ENCODE measurements at regions not wholly inside any gene's neighbourhood (a gene's known extent, or its start where the extent isn't known, plus 50 kb on each side); places are given as distances from the start of the nearest gene placed in this dataset.

GRCh38 chrX:69303231-69303630 lies 138.0 kb upstream of the PJA1 start:
- H3K4me1 ChIP-seq: no peaks in the 10 kb centered on the region
- intact Hi-C loops (cut with DNase I): no loop called here

DNA sequence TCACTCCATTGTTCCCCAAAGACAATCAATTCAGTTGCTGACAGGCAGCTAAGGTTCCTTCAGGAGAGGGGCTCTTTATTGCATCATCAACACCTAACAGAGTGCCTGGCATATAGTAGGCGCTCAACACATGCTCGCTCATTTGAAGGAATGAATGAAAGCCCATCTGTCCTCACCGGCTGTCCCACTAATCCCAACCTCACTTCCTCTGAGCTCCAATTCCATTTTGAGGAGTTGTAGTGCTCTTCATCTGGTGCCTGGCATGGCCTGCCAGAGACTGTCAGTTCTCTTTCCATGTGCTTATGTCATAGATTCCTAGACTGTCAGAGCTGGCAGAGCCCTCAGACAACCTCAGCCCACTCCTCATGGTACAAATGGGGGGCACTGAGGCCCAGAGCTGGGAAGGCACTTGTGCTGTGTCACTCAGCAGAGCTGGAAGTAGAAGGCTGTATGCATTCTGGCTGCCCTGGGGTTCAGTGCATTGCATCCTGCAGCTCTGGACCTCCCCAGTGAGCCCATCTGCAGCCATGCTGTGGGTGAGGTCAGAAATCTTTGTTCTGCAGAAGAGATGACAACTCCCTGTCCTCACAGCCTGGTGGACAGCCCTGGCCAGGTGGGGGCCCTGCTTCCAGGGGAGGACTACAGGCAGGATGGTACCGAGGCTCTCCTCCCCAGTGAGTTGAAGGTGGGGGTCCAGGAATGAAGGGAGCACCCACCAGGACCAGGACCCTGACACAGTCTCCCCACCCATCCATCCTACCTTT lies 134.9 kb upstream of the PJA1 start:
- H3K36me3 ChIP-seq: no peaks in the 10 kb centered on the region
- intact Hi-C loops (cut with DNase I): no loop called here
- TF ChIP-seq CTCF (IDR thresholded peaks at IDR 0.05): no peak
- ATAC-seq: no peak
- H3K27ac ChIP-seq: no peak overlapping the region
- H3K4me3 ChIP-seq: no peak overlapping the region
- no peaks in the 10 kb centered on the region for H3K27me3 ChIP-seq
- DNase-seq: no peak
- H3K9me3 ChIP-seq: no peaks in the 10 kb centered on the region
- no peaks in the 10 kb centered on the region for H3K4me1 ChIP-seq

More at GRCh38 chrX:69303231-69303630, 138.0 kb upstream of the PJA1 start:
- H3K27me3 ChIP-seq: no peaks in the 10 kb centered on the region
- DNase-seq: no peak
- no peak for ATAC-seq
- H3K4me3 ChIP-seq: no peak overlapping the region
- no peak overlapping the region for H3K27ac ChIP-seq
- TF ChIP-seq CTCF (IDR thresholded peaks at IDR 0.05): no peak
- H3K36me3 ChIP-seq: no peaks in the 10 kb centered on the region
- H3K9me3 ChIP-seq: no peaks in the 10 kb centered on the region

DNA sequence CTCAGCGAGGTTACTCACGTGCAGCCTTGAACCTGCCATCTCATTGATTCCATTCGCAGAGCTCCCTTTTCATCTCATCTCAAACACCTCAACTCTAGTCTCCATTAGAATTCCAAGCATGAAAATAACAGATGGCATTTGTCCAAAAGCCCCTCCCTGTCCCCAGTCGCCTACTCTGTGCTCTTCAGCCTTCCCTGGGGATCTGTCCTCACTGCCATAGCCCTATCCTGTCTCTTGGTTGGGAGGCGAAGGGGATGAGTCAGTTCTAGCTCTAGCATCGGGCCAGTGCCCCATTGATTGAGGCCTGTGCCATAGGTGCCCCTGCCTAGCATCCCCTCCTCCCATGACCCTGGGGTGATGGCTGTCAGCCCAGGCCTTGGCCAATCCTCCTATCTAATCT lies 134.0 kb upstream of the PJA1 start:
- no peaks in the 10 kb centered on the region for H3K27me3 ChIP-seq
- no peaks in the 10 kb centered on the region for H3K4me1 ChIP-seq
- no peak for TF ChIP-seq CTCF (IDR thresholded peaks at IDR 0.05)
- no peaks in the 10 kb centered on the region for H3K9me3 ChIP-seq
- intact Hi-C loops (cut with DNase I): no loop called here
- H3K4me3 ChIP-seq: no peak overlapping the region
- H3K27ac ChIP-seq: no peak overlapping the region
- DNase-seq (no peak), ATAC-seq (no peak)
- H3K36me3 ChIP-seq: no peaks in the 10 kb centered on the region

GRCh38 chrX:69298466-69299140 lies 133.3 kb upstream of the PJA1 start:
- no peak overlapping the region for H3K4me3 ChIP-seq
- no peaks in the 10 kb centered on the region for H3K4me1 ChIP-seq
- H3K27me3 ChIP-seq: no peaks in the 10 kb centered on the region
- H3K9me3 ChIP-seq: no peaks in the 10 kb centered on the region
- intact Hi-C loops (cut with DNase I): no loop called here
- ATAC-seq (no peak), DNase-seq (no peak)
- H3K27ac ChIP-seq: no peak overlapping the region
- no peaks in the 10 kb centered on the region for H3K36me3 ChIP-seq
- TF ChIP-seq CTCF (IDR thresholded peaks at IDR 0.05): no peak

DNA sequence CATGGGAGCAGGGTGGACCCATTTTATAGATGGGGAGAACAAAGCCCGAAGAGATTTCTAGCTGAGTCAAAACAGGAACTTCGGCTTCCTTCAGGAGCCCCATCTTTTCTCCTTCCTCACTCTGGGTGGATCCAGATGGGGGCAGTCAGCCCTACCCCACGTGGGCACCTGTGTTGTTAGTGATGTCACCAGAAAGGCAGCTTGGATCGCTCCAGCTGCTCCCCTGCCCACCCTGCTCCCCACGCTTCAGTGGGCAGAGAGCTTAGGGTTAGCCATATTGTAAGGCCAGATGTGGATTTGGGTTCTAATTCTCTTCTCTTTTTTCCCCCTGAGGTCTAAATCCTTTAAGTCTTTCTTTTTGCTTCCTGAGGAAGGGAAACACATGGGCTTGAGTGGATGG lies 132.3 kb upstream of the PJA1 start:
- Histone ChIP-seq H3K4me1 (no peaks in the 10 kb centered on the region), H3K36me3 (no peaks in the 10 kb centered on the region), H3K9me3 (no peaks in the 10 kb centered on the region), H3K27ac (no peak overlapping the region), H3K27me3 (no peaks in the 10 kb centered on the region), H3K4me3 (no peak overlapping the region)
- intact Hi-C loops (cut with DNase I): no loop called here
- ATAC-seq (no peak), DNase-seq (no peak)
- TF ChIP-seq CTCF (IDR thresholded peaks at IDR 0.05): no peak

Data from upper lobe of right lung (tissue), 1 donor.